HCT116 (cell line): ENCODE measurements at regions not wholly inside any gene's neighbourhood (a gene's known extent, or its start where the extent isn't known, plus 50 kb on each side); places are given as distances from the start of the nearest gene placed in this dataset.

Experiments used
- ATAC-seq: fragments of 200-7000 bp; cut with Tn5 transposase; 2 replicates; pipeline ENCODE4 v1.9.1; 2020; ENCODE audit warnings: mild to moderate bottlenecking, moderate library complexity
- BruUV-seq: library from RNA; stranded (reverse); fragments of 400-500 nt; replicated peaks from 2 replicates; lab custom pipeline; 2021; lab: Mats Ljungman, UMichigan
- CTCF ChIA-PET: fragments of 300-600 bp; sonication (Branson Sonifier 250); formaldehyde crosslinking; loops from one replicate; lab custom pipeline; 2021; ENCODE audit warnings: antibody characterized with exemption; lab: Charles Lee
- POLR2A ChIA-PET: fragments of 300-600, 350-600 bp; sonication (Branson Sonifier 250); formaldehyde crosslinking; loops from one replicate; lab custom pipeline; 2021; ENCODE audit warnings: antibody characterized with exemption; lab: Charles Lee
- RAD21 ChIA-PET, 2 experiments: fragments of 300-600 bp; sonication (Branson Sonifier 250); formaldehyde crosslinking; loops; one replicate each; lab custom pipeline; 2023; ENCODE audit warnings: low total read pairs in 2 of 2; ENCODE audit not compliant: uncharacterized antibody in 2 of 2, unreplicated experiment in 2 of 2, low non-redundant PET in 1 of 2; lab: Charles Lee
- DNase-seq: peaks from one replicate; pipeline ENCODE4 v3.0.0-alpha.2; 2010; ENCODE audit warnings: low read depth, low spot score
- H2AFZ ChIP-seq: fragments of 200-600 bp; shearing (Covaris generic), sonication (generic); 2 replicates; pipeline ENCODE4 v1.6.1; 2017; ENCODE audit warnings: low read depth, mixed run types, mixed read lengths, antibody characterized with exemption, low read length; ENCODE audit not compliant: poor library complexity, severe bottlenecking
- H3K27ac ChIP-seq: 2 replicates; pipeline ENCODE4 v1.5.1; 2012; ENCODE audit warnings: low read depth, low read length
- H3K27me3 ChIP-seq: fragments of 200-600 bp; sonication (generic); 2 replicates; pipeline ENCODE4 v1.6.1; 2016; ENCODE audit warnings: mixed run types, low read length, mixed read lengths; ENCODE audit not compliant: insufficient read depth
- H3K36me3 ChIP-seq, 2 experiments: fragments of 200-500 bp in 1 of 2; fragments of 200-600 bp in 1 of 2; sonication (Bioruptor generic) in 1 of 2; sonication (generic) in 1 of 2; 2 replicates each; pipeline versions ENCODE4 v1.5.1 to v1.6.1; 2014 to 2016; ENCODE audit warnings: low read length in 2 of 2, inconsistent platforms in 1 of 2, mixed read lengths in 1 of 2, mixed run types in 1 of 2; ENCODE audit not compliant: insufficient read depth in 2 of 2, control insufficient read depth in 1 of 2
- H3K4me1 ChIP-seq, 2 experiments: fragments of 200-600 bp in 1 of 2; sonication (generic) in 1 of 2; 2 replicates each; pipeline versions ENCODE4 v1.5.1 to v1.6.1; 2012 to 2017; ENCODE audit warnings: low read length in 2 of 2, inconsistent platforms in 1 of 2, mild to moderate bottlenecking in 1 of 2, mixed read lengths in 1 of 2, mixed run types in 1 of 2, moderate library complexity in 1 of 2; ENCODE audit not compliant: insufficient read depth in 2 of 2, control insufficient read depth in 1 of 2
- H3K4me2 ChIP-seq: fragments of 200-600 bp; sonication (generic); 2 replicates; pipeline ENCODE4 v1.6.1; 2017; ENCODE audit warnings: mixed run types, low read length, mixed read lengths
- H3K4me3 ChIP-seq, 2 experiments: fragments of 200-600 bp in 1 of 2; sonication (generic) in 1 of 2; replicated peaks in 1 of 2; 2 replicates each; pipeline ENCODE4 v1.5.1; 2011 to 2016; ENCODE audit warnings: low read length in 2 of 2, control low read depth in 1 of 2, low read depth in 1 of 2, mild to moderate bottlenecking in 1 of 2, mixed read lengths in 1 of 2, mixed run types in 1 of 2
- H3K79me2 ChIP-seq: fragments of 200-600 bp; sonication (generic); 2 replicates; pipeline ENCODE4 v1.6.1; 2017; ENCODE audit warnings: mild to moderate bottlenecking, mixed run types, low read length, moderate library complexity, mixed read lengths; ENCODE audit not compliant: insufficient read depth
- H3K9ac ChIP-seq: fragments of 200-600 bp; sonication (generic); 2 replicates; pipeline ENCODE4 v1.6.1; 2016; ENCODE audit warnings: low read length, mixed read lengths
- H3K9me2 ChIP-seq: fragments of 200-600 bp; sonication (generic), shearing (Covaris generic); 2 replicates; pipeline ENCODE4 v1.6.1; 2017; ENCODE audit warnings: mixed run types, mild to moderate bottlenecking, moderate library complexity; ENCODE audit not compliant: insufficient read depth
- H3K9me3 ChIP-seq, 2 experiments: fragments of 200-500 bp in 1 of 2; fragments of 200-600 bp in 1 of 2; sonication (Bioruptor generic) in 1 of 2; sonication (generic) in 1 of 2; 2 replicates each; pipeline ENCODE4 v1.6.1; 2014 to 2017; ENCODE audit warnings: low read length in 2 of 2, mixed read lengths in 2 of 2, inconsistent platforms in 1 of 2, low read depth in 1 of 2, mild to moderate bottlenecking in 1 of 2, mixed run types in 1 of 2, moderate library complexity in 1 of 2; ENCODE audit not compliant: control insufficient read depth in 1 of 2, insufficient read depth in 1 of 2
- H4K20me1 ChIP-seq: fragments of 200-600 bp; sonication (generic), shearing (Covaris generic); 2 replicates; pipeline ENCODE4 v1.6.1; 2017; ENCODE audit warnings: mixed run types, mild to moderate bottlenecking, moderate library complexity; ENCODE audit not compliant: insufficient read depth
- ATF3 ChIP-seq: IDR thresholded peaks from 2 replicates; pipeline ENCODE4 v1.6.1; 2012
- CBX3 ChIP-seq: IDR thresholded peaks from 2 replicates; pipeline ENCODE4 v1.6.1; 2012; ENCODE audit warnings: low read depth
- CEBPB ChIP-seq: IDR thresholded peaks from 2 replicates; pipeline ENCODE4 v1.6.1; 2012; ENCODE audit warnings: low read depth
- CTCF ChIP-seq, 3 experiments: fragments of 200-600 bp in 1 of 3; sonication (generic) in 1 of 3; IDR thresholded peaks in 2 of 3; conservative IDR thresholded peaks in 1 of 3; 2 replicates each; pipeline ENCODE4 v1.5.1; 2012 to 2017; ENCODE audit warnings: low read depth in 2 of 3, low read length in 2 of 3, antibody characterized with exemption in 1 of 3, borderline replicate concordance in 1 of 3, control low read depth in 1 of 3, mild to moderate bottlenecking in 1 of 3, mixed read lengths in 1 of 3, mixed run types in 1 of 3, moderate library complexity in 1 of 3; ENCODE audit not compliant: insufficient read depth in 1 of 3
- EGR1 ChIP-seq: IDR thresholded peaks from 2 replicates; pipeline ENCODE4 v1.6.1; 2012; ENCODE audit warnings: low read depth
- EZH2 ChIP-seq: fragments of 200-600 bp; sonication (generic); IDR thresholded peaks from 2 replicates; pipeline ENCODE4 v1.6.1; 2017; ENCODE audit warnings: antibody characterized with exemption, mixed run types
- EZH2phosphoT487 ChIP-seq: fragments of 200-600 bp; IDR thresholded peaks from 2 replicates; pipeline ENCODE4 v1.6.1; 2018; ENCODE audit warnings: antibody characterized with exemption, borderline replicate concordance
- FOSL1 ChIP-seq: IDR thresholded peaks from 2 replicates; pipeline ENCODE4 v1.6.1; 2012; ENCODE audit warnings: low read depth
- JUND ChIP-seq: IDR thresholded peaks from 2 replicates; pipeline ENCODE4 v1.6.1; 2012
- POLR2A ChIP-seq: IDR thresholded peaks from 2 replicates; pipeline ENCODE4 v1.7.0; 2011; ENCODE audit warnings: borderline replicate concordance; ENCODE audit not compliant: insufficient read depth, insufficient read length; ENCODE audit errors: extremely low read depth
- POLR2AphosphoS5 ChIP-seq: IDR thresholded peaks from 2 replicates; pipeline ENCODE4 v1.6.1; 2011; ENCODE audit warnings: mild to moderate bottlenecking, low read depth, low read length, moderate library complexity
- RAD21 ChIP-seq: IDR thresholded peaks from 2 replicates; pipeline ENCODE4 v1.6.1; 2012; ENCODE audit warnings: low read depth, mild to moderate bottlenecking
- SIN3A ChIP-seq: IDR thresholded peaks from 2 replicates; pipeline ENCODE4 v1.6.1; 2012; ENCODE audit warnings: low read depth
- SP1 ChIP-seq: IDR thresholded peaks from 2 replicates; pipeline ENCODE4 v1.6.1; 2012; ENCODE audit warnings: low read depth
- SRF ChIP-seq: IDR thresholded peaks from 2 replicates; pipeline ENCODE4 v1.6.1; 2012; ENCODE audit warnings: low read depth
- TCF7L2 ChIP-seq: IDR thresholded peaks from 2 replicates; pipeline ENCODE4 v1.7.0; 2011; ENCODE audit warnings: borderline replicate concordance, inconsistent platforms; ENCODE audit not compliant: insufficient read depth, insufficient read length; ENCODE audit errors: extremely low read depth
- YY1 ChIP-seq: IDR thresholded peaks from 2 replicates; pipeline ENCODE4 v1.6.1; 2011; ENCODE audit warnings: low read length, low read depth, moderate library complexity, mild to moderate bottlenecking; ENCODE audit not compliant: insufficient replicate concordance; ENCODE audit errors: extremely low read depth
- ZFX ChIP-seq: fragments of 450-650 bp; IDR thresholded peaks from 2 replicates; pipeline ENCODE4 v1.6.1; 2017
- intact Hi-C: fragments of 100-400 bp; cut with micrococcal nuclease; formaldehyde crosslinking; loops from 2 replicates; pipeline ENCODE4 v1.10.0; 2022

- H3K9me3 ChIP-seq = no peaks in the 10 kb centered on the region
- POLR2A ChIA-PET = no interaction called here
- no peak overlapping the region for H3K9ac ChIP-seq
- no TSS peak for BruUV-seq
- no peak for TF ChIP-seq SP1
- no peak for TF ChIP-seq TCF7L2
- no peak for TF ChIP-seq POLR2AphosphoS5
- TF ChIP-seq POLR2A = no peak
- TF ChIP-seq YY1 = no peak
- TF ChIP-seq CEBPB = no peak
- no peak for TF ChIP-seq EZH2
- TF ChIP-seq SIN3A = no peak
- TF ChIP-seq EGR1 = no peak
- TF ChIP-seq SRF = no peak
- no peak for TF ChIP-seq CBX3
- TF ChIP-seq RAD21 = no peak
- TF ChIP-seq, all 23 proteins: peak for 0
- Histone ChIP-seq H3K9me2 (no peaks in the 10 kb centered on the region), H3K4me1 (peaks cover 4 to 8% of the 10 kb centered on the region in 2 experiments; a peak in 3 of 4 replicates), H3K4me2 (no peak overlapping the region), H3K4me3 (no peak overlapping the region), H4K20me1 (no peaks in the 10 kb centered on the region), H3K27ac (no peak overlapping the region), H3K36me3 (no peaks in the 10 kb centered on the region), H3K79me2 (no peaks in the 10 kb centered on the region), H3K27me3 (no peaks in the 10 kb centered on the region), H2AFZ (no peak overlapping the region)
- CTCF ChIA-PET = no interaction called here
- no peak for ATAC-seq
- no peak for DNase-seq
- intact Hi-C loops = no loop called here
- RAD21 ChIA-PET = no interaction called here
Measured at GRCh38 chr6:108762394-108762793, 85.8 kb upstream of the ARMC2 start.

GRCh38 chr6:108763931-108764579 lies 84.2 kb upstream of the ARMC2 start:
- Histone ChIP-seq H3K4me3 (no peak overlapping the region), H2AFZ (no peak overlapping the region), H3K9ac (no peak overlapping the region), H3K36me3 (no peaks in the 10 kb centered on the region), H3K9me2 (no peaks in the 10 kb centered on the region), H3K4me1 (peaks cover 4 to 8% of the 10 kb centered on the region in 2 experiments; a peak in 3 of 4 replicates), H4K20me1 (no peaks in the 10 kb centered on the region), H3K27me3 (no peaks in the 10 kb centered on the region), H3K79me2 (no peaks in the 10 kb centered on the region), H3K4me2 (no peak overlapping the region), H3K27ac (no peak overlapping the region; the same call in 1 of the 2 replicates), H3K9me3 (no peaks in the 10 kb centered on the region)
- DNase-seq (no peak), ATAC-seq (no peak)
- RAD21 ChIA-PET = no interaction called here
- intact Hi-C loops = no loop called here
- no TSS peak for BruUV-seq
- CTCF ChIA-PET = no interaction called here
- POLR2A ChIA-PET = no interaction called here
- TF ChIP-seq EGR1 (no peak), EZH2phosphoT487 (no peak), ZFX (no peak), ATF3 (no peak), FOSL1 (no peak), CTCF (IDR thresholded peaks at IDR 0.05 in 2 of 3, conservative IDR thresholded peaks at IDR 0.05 in 1 of 3; ENCODE audit: borderline replicate concordance in 1 of 3, insufficient read depth in 1 of 3, low read depth in 2 of 3, low read length in 2 of 3) (no peak), RAD21 (no peak), JUND (no peak), EZH2 (no peak)
